Natural killer cell treated with Interleukin-12 subunit alpha and Interleukin-12 subunit beta and Interleukin-15 and Interleukin-18, amount 100 ng/mL, for 72 hours (primary cell): ENCODE measurements at regions not wholly inside any gene's neighbourhood (a gene's known extent, or its start where the extent isn't known, plus 50 kb on each side); places are given as distances from the start of the nearest gene placed in this dataset.

Experiments
- ATAC-seq, 2 donors: fragments of 150-1000 bp; cut with Tn5 transposase in 1 of 2; sonication (Bioruptor Pico), chemical (Tn5 transposase) in 1 of 2; 2 replicates each; pipeline ENCODE4 v1.10.0; 2021
- DNase-seq: peaks from one replicate; pipeline ENCODE4 v3.0.0; 2022; ENCODE audit warnings: low spot score
- H3K27ac Mint-ChIP-seq, 2 donors: 1 replicate in 1 of 2; 2 replicates in 1 of 2; pipeline ENCODE4 v1.8.0; 2022; ENCODE audit warnings: mixed read lengths in 2 of 2, mild to moderate bottlenecking in 1 of 2, moderate library complexity in 1 of 2
- H3K27me3 Mint-ChIP-seq, 2 donors: 1 replicate in 1 of 2; 2 replicates in 1 of 2; pipeline ENCODE4 v1.8.0; 2022; ENCODE audit warnings: mixed read lengths in 2 of 2
- H3K36me3 Mint-ChIP-seq: one replicate; pipeline ENCODE4 v1.8.0; 2022; ENCODE audit warnings: mixed read lengths
- H3K4me1 Mint-ChIP-seq, 2 donors: 1 replicate in 1 of 2; 2 replicates in 1 of 2; pipeline ENCODE4 v1.8.0; 2022; ENCODE audit warnings: low read depth in 2 of 2, mixed read lengths in 2 of 2, mild to moderate bottlenecking in 1 of 2
- H3K4me3 Mint-ChIP-seq: one replicate; pipeline ENCODE4 v1.8.0; 2022; ENCODE audit warnings: mixed read lengths
- H3K9me3 Mint-ChIP-seq: 2 replicates; pipeline ENCODE4 v1.8.0; 2022; ENCODE audit warnings: mixed read lengths

DNA sequence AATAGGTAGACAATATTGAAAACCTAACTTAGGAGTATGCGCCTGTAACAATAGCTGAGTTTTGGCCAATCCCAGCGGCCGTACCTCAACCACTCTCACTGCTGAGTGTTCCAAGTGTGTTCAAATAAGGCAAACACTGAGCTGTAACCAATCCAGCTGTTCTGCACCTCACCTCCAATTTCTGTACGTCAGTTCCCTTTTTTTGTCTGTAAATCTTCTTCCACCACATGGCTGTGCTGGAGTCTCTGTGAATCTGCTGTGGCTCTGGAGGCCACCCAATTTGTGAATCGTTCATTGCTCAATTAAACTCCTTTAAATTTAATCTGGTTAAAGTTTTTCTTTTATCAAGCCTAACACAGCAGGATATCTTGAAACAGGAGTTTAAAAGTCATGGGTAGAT, 116.3 kb downstream of the SLC28A3 start:
- ATAC-seq (no peak), DNase-seq (no peak)
- Mint-ChIP-seq H3K4me3 (no peak overlapping the region), H3K9me3 (no peaks in the 10 kb centered on the region), H3K36me3 (no peaks in the 10 kb centered on the region), H3K27ac (no peak overlapping the region), H3K4me1 (peaks cover 0 to 5% of the 10 kb centered on the region in 2 donors), H3K27me3 (peaks cover 6 to 7% of the 10 kb centered on the region in 2 donors)
